Upper lobe of left lung (tissue), 6 donors: ENCODE measurements at regions not wholly inside any gene's neighbourhood (a gene's known extent, or its start where the extent isn't known, plus 50 kb on each side); places are given as distances from the start of the nearest gene placed in this dataset.

Experiments
- ATAC-seq, 2 donors: fragments of 200-7000 bp; cut with Tn5 transposase; one replicate each; pipeline ENCODE4 v1.9.1; 2022; ENCODE audit warnings: mild to moderate bottlenecking in 2 of 2, moderate library complexity in 2 of 2; ENCODE audit not compliant: low FRiP score in 2 of 2
- DNase-seq, 2 donors: peaks; one replicate each; pipeline ENCODE4 v3.0.0-alpha.2; 2019 to 2020
- H3K27ac ChIP-seq, 4 donors: fragments of 200-600 bp; sonication (generic); one replicate each; pipeline ENCODE4 v1.5.1; 2016 to 2019
- H3K27me3 ChIP-seq, 4 donors: fragments of 200-600 bp; sonication (generic); one replicate each; pipeline ENCODE4 v1.5.1; 2017 to 2019
- H3K36me3 ChIP-seq, 4 donors: fragments of 200-600 bp; sonication (generic); one replicate each; pipeline ENCODE4 v1.5.1; 2016 to 2019
- H3K4me1 ChIP-seq, 4 donors: fragments of 200-600 bp; sonication (generic); one replicate each; pipeline ENCODE4 v1.5.1; 2018 to 2019
- H3K4me3 ChIP-seq, 4 donors: fragments of 200-600 bp; sonication (generic); one replicate each; pipeline ENCODE4 v1.5.1; 2017 to 2019; ENCODE audit warnings: mild to moderate bottlenecking in 2 of 4, moderate library complexity in 1 of 4
- H3K9me3 ChIP-seq, 4 donors: fragments of 200-600 bp; sonication (generic); one replicate each; pipeline ENCODE4 v1.5.1; 2018 to 2019
- EP300 ChIP-seq, 4 donors: sonication (generic); formaldehyde crosslinking; IDR thresholded peaks; one replicate each; pipeline ENCODE4 v1.5.1; 2017; ENCODE audit warnings: antibody characterized with exemption in 4 of 4, control low read depth in 2 of 4
- POLR2A ChIP-seq, 4 donors: fragments of 450-650 bp; IDR thresholded peaks; one replicate each; pipeline ENCODE4 v1.5.1; 2016 to 2017; ENCODE audit warnings: antibody characterized with exemption in 4 of 4, mild to moderate bottlenecking in 2 of 4
- POLR2AphosphoS5 ChIP-seq, 2 donors: sonication (generic); formaldehyde crosslinking; IDR thresholded peaks; one replicate each; pipeline ENCODE4 v1.5.1; 2017; ENCODE audit warnings: antibody characterized with exemption in 2 of 2
- WGBS, 2 donors: methylation state at CpG; one replicate each; pipeline ENCODE4 v1.1.5; 2017 to 2018; 5-methylcytosine and 5-hydroxymethylcytosine counted together
- TF ChIP-seq, protein P1 (sequence below), 6 experiments: fragments of 450-650 bp in 4 of 6; fragments of 200-600 bp in 2 of 6; sonication (generic) in 2 of 6; IDR thresholded peaks; one replicate each; pipeline ENCODE4 v1.5.1; 2016 to 2019; ENCODE audit warnings: antibody characterized with exemption in 6 of 6
- donor health status: DM: no; HTN: no; CAD: no; lungs with moderate emphysema.
- donor health status: DM: no; HTN: yes; CAD: no; lungs with severe emphysema.

DNA sequence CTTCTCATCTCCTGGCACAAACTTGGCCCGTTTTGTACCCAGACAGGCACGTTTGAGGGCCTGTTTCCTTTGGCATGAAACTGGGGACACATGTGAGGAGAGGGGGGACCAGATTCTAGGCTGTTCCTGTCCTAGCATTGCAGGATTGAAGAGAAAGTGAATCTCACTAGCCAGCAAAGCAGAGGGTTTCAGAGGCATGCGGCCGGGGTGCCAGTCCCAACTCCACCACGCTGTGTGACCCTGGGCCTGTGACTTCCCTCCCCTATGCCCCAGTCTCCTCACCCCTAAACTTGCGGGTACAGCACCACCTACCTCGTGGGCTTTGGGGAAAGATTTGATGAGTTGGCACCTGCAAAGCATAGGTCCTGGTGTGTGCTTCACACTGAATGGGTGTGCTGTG, 53.5 kb upstream of the CIBAR2 start:
- TF ChIP-seq POLR2A (IDR thresholded peaks at IDR 0.05) (no peak), EP300 (IDR thresholded peaks at IDR 0.05) (no peak), POLR2AphosphoS5 (IDR thresholded peaks at IDR 0.05) (no peak)
- TF ChIP-seq, protein P1, sequence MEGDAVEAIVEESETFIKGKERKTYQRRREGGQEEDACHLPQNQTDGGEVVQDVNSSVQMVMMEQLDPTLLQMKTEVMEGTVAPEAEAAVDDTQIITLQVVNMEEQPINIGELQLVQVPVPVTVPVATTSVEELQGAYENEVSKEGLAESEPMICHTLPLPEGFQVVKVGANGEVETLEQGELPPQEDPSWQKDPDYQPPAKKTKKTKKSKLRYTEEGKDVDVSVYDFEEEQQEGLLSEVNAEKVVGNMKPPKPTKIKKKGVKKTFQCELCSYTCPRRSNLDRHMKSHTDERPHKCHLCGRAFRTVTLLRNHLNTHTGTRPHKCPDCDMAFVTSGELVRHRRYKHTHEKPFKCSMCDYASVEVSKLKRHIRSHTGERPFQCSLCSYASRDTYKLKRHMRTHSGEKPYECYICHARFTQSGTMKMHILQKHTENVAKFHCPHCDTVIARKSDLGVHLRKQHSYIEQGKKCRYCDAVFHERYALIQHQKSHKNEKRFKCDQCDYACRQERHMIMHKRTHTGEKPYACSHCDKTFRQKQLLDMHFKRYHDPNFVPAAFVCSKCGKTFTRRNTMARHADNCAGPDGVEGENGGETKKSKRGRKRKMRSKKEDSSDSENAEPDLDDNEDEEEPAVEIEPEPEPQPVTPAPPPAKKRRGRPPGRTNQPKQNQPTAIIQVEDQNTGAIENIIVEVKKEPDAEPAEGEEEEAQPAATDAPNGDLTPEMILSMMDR (IDR thresholded peaks at IDR 0.05): no peak
- ATAC-seq: no peak
- H3K9me3 ChIP-seq: no peaks in the 10 kb centered on the region
- DNase-seq: no peak
- no peak overlapping the region for H3K27ac ChIP-seq
- peaks cover 16 to 53% (median 36%) of the 10 kb centered on the region in 4 donors for H3K4me1 ChIP-seq
- 79 to 81% methylated on average over 7 of the region's 7 CpGs for WGBS, 2 donors
- no peaks in the 10 kb centered on the region for H3K36me3 ChIP-seq
- H3K27me3 ChIP-seq: peaks cover 0 to 13% (median 4%) of the 10 kb centered on the region in 4 donors
- H3K4me3 ChIP-seq: no peak overlapping the region

DNA sequence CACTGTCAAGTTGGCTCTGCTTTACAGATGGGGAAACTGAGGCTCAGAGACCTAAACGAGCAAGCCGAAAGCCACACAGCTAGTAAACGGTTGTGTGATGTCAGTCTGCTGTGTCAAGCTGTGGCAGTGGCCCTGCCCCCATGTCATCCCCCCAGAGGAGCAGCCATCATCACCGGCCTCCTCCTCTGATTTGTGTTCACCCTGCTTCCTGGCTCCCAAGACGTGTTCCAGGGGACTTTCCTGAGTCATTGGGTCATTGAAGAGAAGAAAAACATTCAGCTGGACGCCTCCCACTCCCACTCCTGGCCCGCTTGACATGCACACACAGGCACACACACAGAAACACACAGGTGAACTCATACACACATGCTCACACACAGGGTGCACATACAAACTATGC, 54.0 kb upstream of the CIBAR2 start:
- no peak overlapping the region for H3K4me3 ChIP-seq
- no peak overlapping the region for H3K27ac ChIP-seq
- 64 to 65% methylated on average over 7 of the region's 7 CpGs for WGBS, 2 donors
- TF ChIP-seq POLR2A (IDR thresholded peaks at IDR 0.05) (no peak), POLR2AphosphoS5 (IDR thresholded peaks at IDR 0.05) (no peak), EP300 (IDR thresholded peaks at IDR 0.05) (no peak)
- TF ChIP-seq, protein P1 (IDR thresholded peaks at IDR 0.05): no peak
- H3K9me3 ChIP-seq: no peaks in the 10 kb centered on the region
- DNase-seq (no peak), ATAC-seq (no peak)
- no peaks in the 10 kb centered on the region for H3K36me3 ChIP-seq
- peaks cover 0 to 13% (median 4%) of the 10 kb centered on the region in 4 donors for H3K27me3 ChIP-seq
- peaks cover 15 to 53% (median 36%) of the 10 kb centered on the region in 4 donors for H3K4me1 ChIP-seq

DNA sequence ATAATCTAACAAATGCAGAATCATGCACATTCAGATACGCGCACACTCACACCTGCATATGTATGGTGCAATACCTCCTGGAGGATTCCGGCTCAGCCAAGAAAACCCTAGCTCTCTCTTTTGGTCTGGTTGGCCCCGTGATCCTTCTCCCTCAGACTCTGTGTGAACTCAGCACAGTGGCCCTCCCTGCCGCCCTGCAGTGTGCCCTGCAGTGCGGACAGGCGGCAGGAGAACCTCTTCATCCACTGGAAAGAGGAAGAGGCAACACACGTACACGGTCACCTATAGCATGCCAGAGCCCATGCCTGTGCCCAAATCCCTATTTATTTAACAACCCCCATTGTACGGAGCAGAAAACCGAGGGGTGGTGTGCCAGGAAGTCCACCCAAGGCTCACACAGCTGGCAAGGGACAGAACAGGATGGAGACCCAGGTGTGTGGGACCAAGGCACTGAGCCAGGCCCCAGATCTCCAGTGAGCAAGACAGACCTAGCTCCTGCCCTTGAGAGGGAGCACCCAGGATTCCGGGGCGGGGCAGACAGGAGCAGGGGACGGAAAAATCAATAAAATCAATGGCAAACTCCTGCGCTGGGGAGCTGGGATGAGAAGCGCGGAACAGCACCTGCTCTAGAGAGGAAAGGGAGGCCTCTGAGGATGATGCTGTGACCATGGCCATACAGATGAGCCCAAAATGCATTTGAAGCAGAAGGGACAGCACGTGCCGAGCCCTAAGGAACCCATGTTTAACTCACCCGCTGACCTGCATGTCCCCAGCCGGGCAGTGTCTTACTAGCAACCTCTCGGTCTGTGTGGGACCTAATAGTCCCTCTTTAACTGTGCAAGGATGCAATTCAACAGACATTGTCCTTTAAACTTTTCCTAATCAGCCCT, 54.7 kb upstream of the CIBAR2 start:
- 80 to 88% methylated on average over 22 of the region's 22 CpGs for WGBS, 2 donors
- H3K27me3 ChIP-seq: peaks cover 0 to 13% (median 4%) of the 10 kb centered on the region in 4 donors
- H3K36me3 ChIP-seq: no peaks in the 10 kb centered on the region
- no peaks in the 10 kb centered on the region for H3K9me3 ChIP-seq
- DNase-seq: no peak
- H3K4me1 ChIP-seq: peaks cover 15 to 58% (median 40%) of the 10 kb centered on the region in 4 donors
- no peak for TF ChIP-seq POLR2AphosphoS5 (IDR thresholded peaks at IDR 0.05)
- ATAC-seq: no peak
- no peak overlapping the region for H3K27ac ChIP-seq
- no peak overlapping the region for H3K4me3 ChIP-seq

GRCh38 chr16:85167589-85168537, 55.6 kb upstream of the CIBAR2 start:
- TF ChIP-seq POLR2AphosphoS5 (IDR thresholded peaks at IDR 0.05) (no peak), EP300 (IDR thresholded peaks at IDR 0.05) (no peak)
- TF ChIP-seq, protein P1 (IDR thresholded peaks at IDR 0.05): no peak
- no peak for DNase-seq
- Histone ChIP-seq H3K27me3 (peaks cover 0 to 13% (median 4%) of the 10 kb centered on the region in 4 donors), H3K4me1 (peaks cover 20 to 66% (median 42%) of the 10 kb centered on the region in 4 donors), H3K27ac (no peak overlapping the region), H3K36me3 (no peaks in the 10 kb centered on the region), H3K4me3 (peak overlapping the region in 1 of 4 donors; percentile 42), H3K9me3 (no peaks in the 10 kb centered on the region)
- 56 to 73% methylated on average over 21 to 22 of the region's 22 CpGs for WGBS, 2 donors
- no peak for ATAC-seq
